Bronchial epithelial cell (primary cell): ENCODE measurements at regions not wholly inside any gene's neighbourhood (a gene's known extent, or its start where the extent isn't known, plus 50 kb on each side); places are given as distances from the start of the nearest gene placed in this dataset.

Experiments used
- DNase-seq: peaks from one replicate; pipeline ENCODE4 v3.0.0-alpha.2; 2010; ENCODE audit warnings: low read depth
- FAIRE-seq: peaks from 2 replicates; lab custom pipeline; 2011; peaks lifted over from hg19 to GRCh38; lab: Jason Lieb, UNC
- H3K27me3 ChIP-seq: 2 replicates; pipeline ENCODE4 v1.5.1; 2011; ENCODE audit warnings: low read length; ENCODE audit not compliant: control insufficient read depth, insufficient read depth
- H3K36me3 ChIP-seq: 2 replicates; pipeline ENCODE4 v1.5.1; 2011; ENCODE audit warnings: low read length; ENCODE audit not compliant: control insufficient read depth, insufficient read depth
- H3K4me3 ChIP-seq: 2 replicates; pipeline ENCODE4 v1.5.1; 2011; ENCODE audit warnings: mild to moderate bottlenecking, low read depth, low read length, control low read depth
- CTCF ChIP-seq: IDR thresholded peaks from 2 replicates; pipeline ENCODE4 v1.5.1; 2011; ENCODE audit warnings: mild to moderate bottlenecking, moderate library complexity, low read length, control low read depth, inconsistent platforms; ENCODE audit not compliant: insufficient read depth, severe bottlenecking

GRCh38 chr4:14449308-14449707 is 553.0 kb upstream of the CPEB2 start:
- FAIRE-seq, result no peak
- no peaks in the 10 kb centered on the region for H3K36me3 ChIP-seq
- no peak for TF ChIP-seq CTCF
- H3K27me3 ChIP-seq, result no peaks in the 10 kb centered on the region
- DNase-seq, result no peak
- H3K4me3 ChIP-seq, result no peak overlapping the region

- no peak for TF ChIP-seq CTCF
- Histone ChIP-seq H3K36me3 (no peaks in the 10 kb centered on the region), H3K4me3 (no peak overlapping the region), H3K27me3 (no peaks in the 10 kb centered on the region)
- DNase-seq (no peak), FAIRE-seq (no peak)
Observed at GRCh38 chr4:14452001-14452400, 550.3 kb upstream of the CPEB2 start.

GRCh38 chr4:14452764-14453163 is 549.5 kb upstream of the CPEB2 start:
- FAIRE-seq (no peak), DNase-seq (no peak)
- Histone ChIP-seq H3K36me3 (no peaks in the 10 kb centered on the region), H3K27me3 (no peaks in the 10 kb centered on the region), H3K4me3 (no peak overlapping the region)
- no peak for TF ChIP-seq CTCF

- no peak for TF ChIP-seq CTCF
- Histone ChIP-seq H3K4me3 (no peak overlapping the region), H3K36me3 (no peaks in the 10 kb centered on the region), H3K27me3 (no peaks in the 10 kb centered on the region)
- no peak for FAIRE-seq
- no peak for DNase-seq
Observed at GRCh38 chr4:14458463-14458862, 543.8 kb upstream of the CPEB2 start.

GRCh38 chr4:14465057-14465456 is 537.2 kb upstream of the CPEB2 start:
- no peak overlapping the region for H3K4me3 ChIP-seq
- H3K36me3 ChIP-seq, result no peaks in the 10 kb centered on the region
- no peaks in the 10 kb centered on the region for H3K27me3 ChIP-seq
- no peak for DNase-seq
- FAIRE-seq, result no peak
- no peak for TF ChIP-seq CTCF

GRCh38 chr4:14465507-14465906 is 536.8 kb upstream of the CPEB2 start:
- DNase-seq (no peak), FAIRE-seq (no peak)
- TF ChIP-seq CTCF, result no peak
- no peaks in the 10 kb centered on the region for H3K36me3 ChIP-seq
- no peak overlapping the region for H3K4me3 ChIP-seq
- no peaks in the 10 kb centered on the region for H3K27me3 ChIP-seq
